ENCODE measurements at regions not wholly inside any gene's neighbourhood (a gene's known extent, or its start where the extent isn't known, plus 50 kb on each side); places are given as distances from the start of the nearest gene placed in this dataset.

DNA sequence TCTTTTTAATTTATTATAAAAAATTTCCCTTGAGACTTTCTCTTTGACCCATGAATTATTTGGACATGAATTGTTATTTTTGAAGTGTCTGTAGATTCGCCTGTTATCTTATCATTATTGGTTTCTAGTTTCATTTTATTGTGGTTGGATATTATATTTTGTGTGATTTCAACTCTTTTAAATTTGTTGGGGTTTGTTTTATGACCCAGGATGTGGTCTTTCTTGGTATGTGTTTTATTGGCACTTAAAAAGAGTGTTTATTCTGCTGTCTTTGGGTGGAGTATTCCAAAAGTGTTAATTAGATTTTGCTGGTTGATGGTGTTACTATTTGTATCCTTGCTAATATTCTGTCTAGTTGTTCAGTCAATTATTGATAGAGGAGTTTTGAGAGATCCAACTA is 50.5 kb upstream of the GPR141 start:
- ATAC-seq (no peak), DNase-seq (no peak)
